K562 (cell line): ENCODE measurements at regions not wholly inside any gene's neighbourhood (a gene's known extent, or its start where the extent isn't known, plus 50 kb on each side); places are given as distances from the start of the nearest gene placed in this dataset.

ENCODE experiments used
- ATAC-seq: fragments of 200-7000 bp; cut with Tn5 transposase; 3 replicates; pipeline ENCODE4 v1.9.1; 2020; ENCODE audit warnings: moderate library complexity
- BruUV-seq: library from RNA; stranded (reverse); fragments of 400-500 nt; replicated peaks from 2 replicates; lab custom pipeline; 2021; lab: Mats Ljungman, UMichigan
- CTCF ChIA-PET: fragments of 300-600 bp; formaldehyde crosslinking; extraction: SDS; loops from one replicate; lab custom pipeline; 2021; ENCODE audit warnings: low intra/inter-chr PET ratio; lab: Yijun Ruan, JAX
- POLR2A ChIA-PET: fragments of 300-600, 350-650 bp; sonication (Branson Sonifier 250); formaldehyde crosslinking; extraction: SDS; loops from one replicate; lab custom pipeline; 2021; ENCODE audit warnings: antibody characterized with exemption, inconsistent platforms; lab: Yijun Ruan, JAX
- DNase-seq, 4 experiments: peaks; one replicate each; pipeline versions ENCODE4 v3.0.0 to v3.0.0-alpha.2; 2011 to 2018; ENCODE audit warnings: low spot score in 3 of 4, mixed read lengths in 3 of 4; ENCODE audit errors: extremely low read depth in 1 of 4
- FAIRE-seq: peaks from 2 replicates; lab custom pipeline; 2011; peaks lifted over from hg19 to GRCh38; lab: Jason Lieb, UNC
- H2AFZ ChIP-seq: 2 replicates; pipeline ENCODE4 v1.6.0; 2011; ENCODE audit warnings: low read depth, low read length, control low read depth, inconsistent platforms
- H3K27ac ChIP-seq: fragments of 200-600 bp; 3 replicates; pipeline ENCODE4 v1.8.0; 2011; ENCODE audit warnings: low read depth, mild to moderate bottlenecking, control low read depth, inconsistent platforms, low read length, moderate library complexity, mixed read lengths; ENCODE audit errors: extremely low read depth
- H3K27me3 ChIP-seq, 2 experiments: fragments of 300-600 bp in 1 of 2; 2 replicates in 1 of 2; 3 replicates in 1 of 2; pipeline versions ENCODE4 v1.6.0 to v1.8.0; 2011; ENCODE audit warnings: inconsistent platforms in 2 of 2, low read length in 2 of 2, mild to moderate bottlenecking in 1 of 2, mixed read lengths in 1 of 2, moderate library complexity in 1 of 2; ENCODE audit not compliant: control insufficient read depth in 2 of 2, insufficient read depth in 2 of 2
- H3K36me3 ChIP-seq: fragments of 300-600 bp; 3 replicates; pipeline ENCODE4 v1.8.0; 2011; ENCODE audit warnings: mild to moderate bottlenecking, low read length, inconsistent platforms; ENCODE audit not compliant: control insufficient read depth, insufficient read depth
- H3K4me1 ChIP-seq, 2 experiments: fragments of 200-600 bp in 1 of 2; replicated peaks in 1 of 2; 2 replicates in 1 of 2; 3 replicates in 1 of 2; pipeline versions ENCODE4 v1.5.1 to v1.8.0; 2011; ENCODE audit warnings: inconsistent platforms in 2 of 2, low read length in 2 of 2, mild to moderate bottlenecking in 1 of 2, mixed read lengths in 1 of 2, moderate library complexity in 1 of 2; ENCODE audit not compliant: control insufficient read depth in 2 of 2, insufficient read depth in 2 of 2
- H3K4me2 ChIP-seq: 2 replicates; pipeline ENCODE4 v1.6.1; 2011; ENCODE audit warnings: low read length, control low read depth, inconsistent platforms, mixed read lengths; ENCODE audit not compliant: insufficient read depth
- H3K4me3 ChIP-seq: fragments of 200-600 bp; sonication (generic), shearing (Covaris generic); 2 replicates; pipeline ENCODE4 v1.5.1; 2016; ENCODE audit warnings: control low read depth, inconsistent platforms
- H3K79me2 ChIP-seq: fragments of 200-600 bp; 3 replicates; pipeline ENCODE4 v1.8.0; 2011; ENCODE audit warnings: low read length, inconsistent platforms; ENCODE audit not compliant: control insufficient read depth, insufficient read depth
- H3K9ac ChIP-seq, 2 experiments: 2 replicates each; pipeline versions ENCODE4 v1.6.0 to v1.6.1; 2011; ENCODE audit warnings: low read depth in 2 of 2, low read length in 2 of 2, control low read depth in 1 of 2, inconsistent platforms in 1 of 2, mild to moderate bottlenecking in 1 of 2, mixed read lengths in 1 of 2; ENCODE audit not compliant: insufficient read depth in 1 of 2
- H3K9me1 ChIP-seq: one replicate; pipeline ENCODE4 v1.6.0; 2011; ENCODE audit warnings: inconsistent platforms, mild to moderate bottlenecking, low read length, moderate library complexity; ENCODE audit not compliant: control insufficient read depth, insufficient read depth
- H3K9me3 ChIP-seq: replicated peaks from 2 replicates; pipeline ENCODE4 v1.5.1; 2011; ENCODE audit warnings: low read depth, low read length, inconsistent platforms; ENCODE audit not compliant: control insufficient read depth, insufficient read depth
- H4K20me1 ChIP-seq: replicated peaks from 2 replicates; pipeline ENCODE4 v1.6.1; 2011; ENCODE audit warnings: low read length, inconsistent platforms, mixed read lengths; ENCODE audit not compliant: control insufficient read depth, insufficient read depth
- ETV1 ChIP-seq: fragments of 450-650 bp; conservative IDR thresholded peaks from 2 replicates; pipeline ENCODE4 v1.6.1; 2016; ENCODE audit warnings: missing genetic modification characterization, control low read depth, low read depth, missing compliant biosample characterization
- FOXJ3 ChIP-seq: sonication (generic); formaldehyde crosslinking; IDR thresholded peaks from 2 replicates; pipeline ENCODE4 v1.4.0; 2020; ENCODE audit warnings: mild to moderate bottlenecking, missing genetic modification reagents
- HNRNPK ChIP-seq: fragments of 200-400 bp; formaldehyde crosslinking; IDR thresholded peaks from one replicate; pipeline ENCODE4 v1.6.1; 2018; ENCODE audit warnings: mild to moderate bottlenecking, low read depth, low read length; ENCODE audit not compliant: poor library complexity, severe bottlenecking
- HOXB6 ChIP-seq: fragments of 250-450 bp; sonication (Bioruptor Pico); IDR thresholded peaks from 2 replicates; pipeline ENCODE4 v1.5.1; 2022; ENCODE audit warnings: mild to moderate bottlenecking, borderline replicate concordance
- MBD2 ChIP-seq: sonication (generic); IDR thresholded peaks from 2 replicates; pipeline ENCODE4 v1.6.1; 2016; ENCODE audit warnings: low read depth, borderline replicate concordance
- NCOA2 ChIP-seq, 2 experiments: fragments of 450-650 bp; IDR thresholded peaks; 2 replicates each; pipeline ENCODE4 v1.6.1; 2018; ENCODE audit warnings: mild to moderate bottlenecking in 2 of 2, moderate library complexity in 1 of 2; ENCODE audit not compliant: partially characterized antibody in 2 of 2
- RBM22 ChIP-seq: fragments of 200-400 bp; formaldehyde crosslinking; IDR thresholded peaks from 2 replicates; pipeline ENCODE4 v1.6.1; 2018; ENCODE audit warnings: low read length, low read depth; ENCODE audit not compliant: poor library complexity, severe bottlenecking
- RFX7 ChIP-seq: fragments of 250-450 bp; sonication (Bioruptor Pico); IDR thresholded peaks from 2 replicates; pipeline ENCODE4 v1.5.1; 2021; ENCODE audit warnings: mild to moderate bottlenecking
- RUNX1 ChIP-seq: sonication (generic); IDR thresholded peaks from 2 replicates; pipeline ENCODE4 v1.6.1; 2016; ENCODE audit warnings: antibody characterized with exemption, low read depth
- SIX5 ChIP-seq, 2 experiments: IDR thresholded peaks; 2 replicates each; pipeline ENCODE4 v1.6.1; 2011; ENCODE audit warnings: low read length in 2 of 2, borderline replicate concordance in 1 of 2, low read depth in 1 of 2, mild to moderate bottlenecking in 1 of 2, moderate library complexity in 1 of 2; ENCODE audit not compliant: insufficient read depth in 1 of 2
- SNRNP70 ChIP-seq: fragments of 200-400 bp; formaldehyde crosslinking; optimal IDR thresholded peaks from 2 replicates; pipeline ENCODE3; 2017; ENCODE audit warnings: low read depth, low read length
- SPI1 ChIP-seq: IDR thresholded peaks from 2 replicates; pipeline ENCODE4 v1.6.1; 2011; ENCODE audit warnings: low read depth, low read length, control low read depth, borderline replicate concordance
- TAF15 ChIP-seq: fragments of 200-400 bp; formaldehyde crosslinking; IDR thresholded peaks from 2 replicates; pipeline ENCODE4 v1.6.1; 2017; ENCODE audit warnings: mild to moderate bottlenecking, low read depth, low read length, moderate library complexity
- ZBTB9 ChIP-seq: fragments of 450-650 bp; formaldehyde crosslinking; IDR thresholded peaks from 2 replicates; pipeline ENCODE4 v1.4.0; 2020; ENCODE audit warnings: mild to moderate bottlenecking, moderate library complexity
- ZNF146 ChIP-seq: IDR thresholded peaks from one replicate; pipeline ENCODE4 v1.6.1; 2018; ENCODE audit warnings: missing compliant biosample characterization; ENCODE audit not compliant: unreplicated experiment
- ZNF277 ChIP-seq: fragments of 250-450 bp; sonication (Bioruptor Pico); IDR thresholded peaks from 2 replicates; pipeline ENCODE4 v1.8.0; 2022; ENCODE audit warnings: inconsistent platforms, mild to moderate bottlenecking, moderate library complexity, borderline replicate concordance
- ZNF354B ChIP-seq: fragments of 250-450 bp; sonication (Bioruptor Pico); IDR thresholded peaks from 2 replicates; pipeline ENCODE4 v1.4.0; 2020
- ZNF436 ChIP-seq: fragments of 250-450, 450-650 bp; sonication (Bioruptor Pico); formaldehyde crosslinking; IDR thresholded peaks from 2 replicates; pipeline ENCODE4 v1.7.0; 2020; ENCODE audit warnings: mild to moderate bottlenecking
- WGBS: fragments of 100-300 bp; shearing (Covaris generic); methylation state at CpG from one replicate; pipeline ENCODE4 v1.1.6; 2016; ENCODE audit warnings: low coverage, mixed read lengths; ENCODE audit not compliant: insufficient coverage; ENCODE audit errors: missing lambda C conversion rate; 5-methylcytosine and 5-hydroxymethylcytosine counted together
- in situ Hi-C: fragments of 300-500 bp; cut with MboI; formaldehyde crosslinking; loops from 4 replicates; pipeline ENCODE4 v1.15.0; 2018; ENCODE audit warnings: inconsistent platforms, mixed read lengths
- intact Hi-C: fragments of 100-400 bp; cut with micrococcal nuclease; formaldehyde crosslinking; loops from 2 replicates; pipeline ENCODE4 v1.14.2; 2022
- TF ChIP-seq, protein P1 (sequence below): fragments of 450-650 bp; IDR thresholded peaks from 2 replicates; pipeline ENCODE4 v1.6.1; 2017; ENCODE audit warnings: antibody characterized with exemption

GRCh38 chr3:193879864-193880242, 256.1 kb upstream of the HES1 start (continued):
- no peak for TF ChIP-seq NCOA2 (IDR thresholded peaks at IDR 0.05; ENCODE audit: partially characterized antibody in 2 of 2)
- TF ChIP-seq, protein P1, sequence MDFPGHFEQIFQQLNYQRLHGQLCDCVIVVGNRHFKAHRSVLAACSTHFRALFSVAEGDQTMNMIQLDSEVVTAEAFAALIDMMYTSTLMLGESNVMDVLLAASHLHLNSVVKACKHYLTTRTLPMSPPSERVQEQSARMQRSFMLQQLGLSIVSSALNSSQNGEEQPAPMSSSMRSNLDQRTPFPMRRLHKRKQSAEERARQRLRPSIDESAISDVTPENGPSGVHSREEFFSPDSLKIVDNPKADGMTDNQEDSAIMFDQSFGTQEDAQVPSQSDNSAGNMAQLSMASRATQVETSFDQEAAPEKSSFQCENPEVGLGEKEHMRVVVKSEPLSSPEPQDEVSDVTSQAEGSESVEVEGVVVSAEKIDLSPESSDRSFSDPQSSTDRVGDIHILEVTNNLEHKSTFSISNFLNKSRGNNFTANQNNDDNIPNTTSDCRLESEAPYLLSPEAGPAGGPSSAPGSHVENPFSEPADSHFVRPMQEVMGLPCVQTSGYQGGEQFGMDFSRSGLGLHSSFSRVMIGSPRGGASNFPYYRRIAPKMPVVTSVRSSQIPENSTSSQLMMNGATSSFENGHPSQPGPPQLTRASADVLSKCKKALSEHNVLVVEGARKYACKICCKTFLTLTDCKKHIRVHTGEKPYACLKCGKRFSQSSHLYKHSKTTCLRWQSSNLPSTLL, result no peak
- no peak for TF ChIP-seq RFX7 (CRISPR knock-in tag)

DNA sequence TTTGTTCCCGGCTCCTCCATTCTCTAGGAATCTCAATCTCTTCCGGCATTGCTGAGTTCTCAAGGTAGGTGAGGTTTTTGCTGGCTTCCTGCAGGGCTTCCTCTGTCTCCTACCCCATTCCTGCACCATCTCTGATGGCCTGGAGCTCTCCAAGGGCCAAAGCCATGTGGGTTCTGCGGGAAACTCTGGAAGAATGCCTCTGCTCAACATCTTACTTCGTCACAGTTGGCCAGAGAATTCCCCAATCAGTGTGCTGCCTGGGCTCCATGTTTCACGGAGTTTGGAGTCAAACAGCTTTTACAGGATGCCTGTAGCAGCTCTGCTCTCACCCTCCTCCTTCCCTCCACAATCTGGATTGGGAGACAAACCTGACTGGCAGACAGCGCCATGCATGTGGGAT, 253.9 kb upstream of the HES1 start:
- H3K9me3 ChIP-seq, result no peaks in the 10 kb centered on the region
- peaks cover 17 to 19% of the 10 kb centered on the region in 2 experiments for H3K4me1 ChIP-seq
- H3K79me2 ChIP-seq, result no peaks in the 10 kb centered on the region
- no peaks in the 10 kb centered on the region for H4K20me1 ChIP-seq
- ChIA-PET CTCF (no interaction called here), POLR2A (interaction anchor here (0.7 to 1.3 kb wide), 2 partner anchors 10 to 130 kb away, joined by 3 to 5 read pairs; no protein-coding TSS in a partner anchor)
- no peak for DNase-seq
- H3K36me3 ChIP-seq, result no peaks in the 10 kb centered on the region
- H3K4me2 ChIP-seq, result no peak overlapping the region
- H2AFZ ChIP-seq, result no peak overlapping the region
- H3K27me3 ChIP-seq, result no peaks in the 10 kb centered on the region
- ATAC-seq, result no peak
- H3K4me3 ChIP-seq, result no peak overlapping the region
- H3K9me1 ChIP-seq, result no peaks in the 10 kb centered on the region
- intact Hi-C loops, result no loop called here
- 76% methylated on average over 5 of the region's 6 CpGs for WGBS
- no peak overlapping the region for H3K27ac ChIP-seq
- no peak for FAIRE-seq
- in situ Hi-C loops, result no loop called here
- no TSS peak for BruUV-seq
- no peak overlapping the region for H3K9ac ChIP-seq
- TF ChIP-seq ZBTB9 (CRISPR knock-in tag) (no peak), ZNF146 (CRISPR knock-in tag) (no peak), ZNF436 (CRISPR knock-in tag) (no peak), HNRNPK (no peak), RBM22 (no peak), SNRNP70 (no peak), SIX5 (IDR thresholded peaks at IDR 0.05; ENCODE audit: borderline replicate concordance in 1 of 2, insufficient read depth in 1 of 2, low read depth in 1 of 2, low read length in 2 of 2) (no peak), ETV1 (tag) (no peak), SPI1 (no peak), TAF15 (no peak), MBD2 (no peak), RUNX1 (no peak), ZNF354B (no peak), ZNF277 (no peak), HOXB6 (CRISPR knock-in tag) (no peak), FOXJ3 (CRISPR knock-in tag) (no peak)
